KBM-7 (cell line): ENCODE measurements at regions not wholly inside any gene's neighbourhood (a gene's known extent, or its start where the extent isn't known, plus 50 kb on each side); places are given as distances from the start of the nearest gene placed in this dataset.

Experiments used
- DNase-seq: peaks from one replicate; pipeline ENCODE4 v3.0.0-alpha.2; 2015
- in situ Hi-C: fragments of 300-500 bp; cut with MboI; formaldehyde crosslinking; loops from 2 replicates; pipeline ENCODE4 v1.14.3; 2020; ENCODE audit warnings: low sequenced_read_pairs, low pct_unique_long_range_greater_than_20kb, mixed read lengths

DNA sequence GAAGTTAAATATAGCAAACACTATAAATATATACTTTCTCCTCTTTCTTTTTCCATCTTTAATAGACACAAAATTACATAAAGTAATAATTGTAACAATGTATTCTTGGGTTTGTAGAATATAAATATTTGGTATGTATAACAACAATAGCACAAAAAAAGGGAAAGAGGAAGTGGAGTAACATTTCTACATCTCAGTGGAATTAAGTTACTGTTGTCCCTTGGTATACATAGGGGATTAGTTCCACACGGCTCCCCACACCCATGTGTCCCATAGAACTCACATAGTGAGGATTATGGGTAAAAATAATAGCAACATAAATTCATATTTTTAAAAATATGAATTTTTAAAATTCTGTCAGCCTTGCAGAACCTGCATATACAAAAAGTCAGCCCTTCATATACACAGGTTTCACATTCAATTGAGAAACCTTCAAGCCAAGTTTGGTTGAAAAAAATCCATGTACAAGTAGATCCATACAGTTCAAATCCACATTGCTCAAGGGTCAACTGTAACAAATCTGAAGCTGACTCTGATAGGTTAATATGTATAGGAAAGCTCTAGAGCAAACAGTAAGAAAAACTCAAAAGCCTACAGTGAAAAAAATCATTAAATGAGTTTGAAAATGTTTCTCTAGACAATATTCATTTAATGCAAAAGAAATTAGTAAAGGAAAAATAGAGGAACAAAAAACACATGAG is 92.4 kb downstream of the HYCC1 start:
- in situ Hi-C loops: no loop called here
- DNase-seq: no peak

DNA sequence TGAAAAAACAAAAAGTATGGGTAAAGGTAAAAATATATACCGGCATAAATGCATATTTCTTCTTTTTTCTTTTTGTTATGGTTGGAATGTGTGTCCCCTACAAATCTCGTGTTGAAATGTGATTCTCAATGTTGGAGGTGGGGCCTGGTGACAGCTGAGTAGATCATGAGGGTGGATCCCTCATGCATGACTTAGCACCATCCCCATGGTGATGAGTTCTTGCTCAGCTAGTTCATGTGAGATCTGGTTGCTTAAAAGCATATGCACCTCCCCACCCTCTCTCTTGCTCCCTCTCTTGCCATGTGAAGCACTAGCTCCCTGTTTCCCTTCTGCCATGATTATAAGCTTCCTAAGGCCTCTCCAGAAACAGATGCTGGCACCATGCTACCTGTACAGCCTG is 93.3 kb downstream of the HYCC1 start:
- in situ Hi-C loops: no loop called here
- DNase-seq: no peak

DNA sequence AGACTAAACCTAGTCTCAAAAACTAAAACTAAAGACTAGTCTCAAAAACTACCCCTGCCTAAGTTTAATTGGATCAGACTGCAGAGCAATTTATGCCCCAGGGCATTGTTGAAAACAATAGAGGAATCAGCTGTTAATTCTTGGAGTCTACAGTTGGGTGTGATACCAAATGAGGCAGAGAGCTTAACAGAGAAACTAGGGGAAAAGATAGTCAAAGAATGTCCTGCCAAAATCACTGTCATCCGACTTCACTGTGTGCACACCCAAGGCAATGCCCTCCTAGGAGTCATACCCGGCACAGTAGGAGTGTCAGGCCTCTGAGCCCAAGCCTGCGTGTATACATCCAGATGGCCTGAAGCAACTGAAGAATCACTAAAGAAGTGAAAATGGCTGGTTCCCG is 90.5 kb upstream of the TOMM7 start:
- in situ Hi-C loops: no loop called here
- no peak for DNase-seq

- in situ Hi-C loops: no loop called here
- no peak for DNase-seq
Observed at GRCh38 chr7:22911889-22912288, 89.2 kb upstream of the TOMM7 start.

- in situ Hi-C loops: no loop called here
- DNase-seq: no peak
Observed at GRCh38 chr7:22909917-22910316, 87.3 kb upstream of the TOMM7 start.

DNA sequence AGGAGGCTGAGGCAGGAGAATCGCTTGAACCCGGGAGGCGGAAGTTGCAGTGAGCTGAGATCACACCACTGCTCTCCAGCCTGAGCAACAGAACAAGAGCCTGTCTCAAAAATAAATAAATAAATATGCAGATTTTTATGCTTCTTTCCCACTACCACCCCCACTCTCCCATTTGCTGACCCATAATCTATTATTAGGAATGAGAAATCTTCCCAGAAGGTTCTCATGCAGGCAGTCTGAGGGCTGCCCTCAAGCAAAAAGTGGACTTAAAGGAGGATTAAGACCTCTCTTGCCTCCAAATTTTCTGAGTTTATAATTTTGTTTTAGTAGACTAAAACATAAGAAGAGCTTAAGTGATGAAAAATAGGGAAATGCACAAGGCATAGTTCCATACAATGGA is 85.2 kb upstream of the TOMM7 start:
- DNase-seq: no peak
- in situ Hi-C loops: no loop called here

DNA sequence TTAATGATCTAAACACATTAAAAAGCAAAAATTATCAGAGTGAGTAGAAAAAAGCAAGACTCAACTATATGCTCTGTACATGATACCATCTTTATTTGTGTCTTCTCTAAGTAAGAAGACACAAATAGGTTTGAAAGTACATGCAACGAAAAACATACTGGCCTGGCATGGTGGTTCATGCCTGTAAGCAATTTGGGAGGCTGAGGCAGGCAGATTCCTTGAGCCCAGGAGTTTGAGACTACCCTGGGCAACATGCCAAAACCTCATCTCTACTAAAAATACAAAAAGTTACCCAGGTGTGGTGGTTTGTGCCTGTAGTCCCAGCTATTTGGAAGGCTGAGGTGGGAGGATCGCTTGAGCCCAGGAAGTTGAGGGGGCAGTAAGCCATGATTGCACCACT is 78.1 kb upstream of the TOMM7 start:
- in situ Hi-C loops: no loop called here

GRCh38 chr7:22900101-22900500 is 77.5 kb upstream of the TOMM7 start:
- DNase-seq: no peak
- in situ Hi-C loops: no loop called here

More for the DNA sequence above, 78.1 kb upstream of the TOMM7 start:
- no peak for DNase-seq

DNA sequence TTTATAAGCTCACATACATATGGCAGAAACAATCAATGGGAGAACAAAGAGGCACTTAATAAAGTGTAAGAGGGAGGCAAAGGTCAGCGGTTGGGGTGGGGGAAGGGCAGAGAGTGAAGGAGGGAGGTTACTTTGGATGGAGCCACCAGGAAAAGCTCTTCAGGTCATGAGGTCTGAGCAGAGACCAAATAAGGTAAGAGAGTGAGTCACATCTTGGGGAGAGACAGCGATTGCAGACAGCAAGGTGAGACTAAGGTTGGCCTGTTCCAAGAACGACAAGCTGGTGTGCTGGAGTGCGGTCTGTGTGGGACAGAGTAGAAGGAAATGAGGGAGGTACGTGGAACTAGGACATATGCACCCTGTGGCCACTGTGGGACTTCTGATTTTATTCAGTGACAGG is 74.3 kb upstream of the TOMM7 start:
- DNase-seq: no peak
- in situ Hi-C loops: no loop called here

DNA sequence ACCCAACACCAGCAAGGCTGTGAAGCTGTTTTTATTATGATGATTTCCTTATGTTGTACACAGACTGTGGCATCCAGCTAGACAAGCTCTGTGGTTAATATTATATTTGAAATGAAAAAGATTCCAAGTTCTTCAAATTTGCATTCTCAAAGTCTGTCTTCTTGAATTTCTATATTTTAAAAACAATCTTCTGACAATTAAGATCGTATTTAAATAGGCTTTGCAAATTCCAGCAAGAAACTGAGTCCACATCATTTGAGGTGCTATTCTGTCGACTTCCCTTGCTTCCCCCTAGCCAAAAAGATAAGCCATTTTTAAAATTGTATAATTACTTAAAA is 73.1 kb upstream of the TOMM7 start:
- no peak for DNase-seq
- in situ Hi-C loops: no loop called here

DNA sequence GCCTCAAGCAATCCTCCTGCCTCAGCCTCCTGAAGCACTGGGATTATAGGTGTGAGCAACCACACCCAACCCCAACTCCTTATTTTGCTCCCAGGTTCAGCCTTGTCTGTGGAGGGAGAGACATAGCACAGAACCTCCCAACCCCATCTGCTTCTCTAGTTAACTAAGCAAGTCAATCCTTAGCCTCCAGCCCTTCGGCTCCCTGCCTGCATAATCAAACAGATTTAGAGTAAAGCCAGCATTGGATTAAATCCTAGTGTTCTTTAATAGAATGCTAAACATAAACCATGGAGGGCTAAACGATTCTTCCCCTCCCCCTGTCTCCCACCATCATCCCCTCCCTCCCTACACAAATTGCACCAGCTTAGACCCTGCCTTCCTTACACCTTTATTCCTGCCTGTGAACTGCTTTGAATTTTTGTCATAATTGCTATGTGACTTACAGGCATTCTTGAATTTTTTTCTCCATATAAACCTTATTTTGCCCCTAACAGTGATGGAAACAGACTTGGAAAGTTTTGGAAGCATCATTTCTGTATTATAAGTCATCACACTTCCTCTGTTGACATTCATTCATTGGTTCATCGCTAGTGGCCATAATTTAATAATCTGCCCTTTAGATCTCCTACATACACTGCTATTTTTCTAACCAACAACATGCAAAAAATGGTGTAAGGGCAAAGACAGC is 72.6 kb upstream of the TOMM7 start:
- in situ Hi-C loops: no loop called here
- DNase-seq: no peak

GRCh38 chr7:22894546-22894945 is 71.9 kb upstream of the TOMM7 start:
- peak; percentile 45 for DNase-seq
- in situ Hi-C loops: no loop called here

DNA sequence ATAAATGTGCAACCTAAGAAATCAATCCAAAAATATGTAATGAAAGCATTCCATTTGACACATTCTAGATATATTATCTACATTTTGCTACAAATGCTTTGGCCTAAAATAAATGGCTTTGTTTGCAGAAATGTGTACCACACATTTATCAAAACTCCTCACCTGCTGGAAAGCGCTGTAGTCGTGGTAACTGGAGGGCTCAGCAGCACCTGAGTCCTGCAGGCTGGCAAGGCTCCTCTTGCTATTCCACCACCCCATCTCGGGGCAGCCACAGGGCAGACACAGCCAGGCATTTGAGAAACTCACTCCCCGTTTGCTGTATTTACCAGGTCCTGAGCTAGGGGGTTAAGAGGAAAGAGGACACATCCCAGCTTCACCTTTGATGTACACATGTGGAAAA is 68.1 kb upstream of the TOMM7 start:
- no peak for DNase-seq
- in situ Hi-C loops: no loop called here

GRCh38 chr7:22885797-22886261 is 63.2 kb upstream of the TOMM7 start:
- peak; percentile 34 for DNase-seq
- in situ Hi-C loops: no loop called here

GRCh38 chr7:22884911-22885788 is 62.5 kb upstream of the TOMM7 start:
- in situ Hi-C loops: no loop called here
- DNase-seq: no peak

DNA sequence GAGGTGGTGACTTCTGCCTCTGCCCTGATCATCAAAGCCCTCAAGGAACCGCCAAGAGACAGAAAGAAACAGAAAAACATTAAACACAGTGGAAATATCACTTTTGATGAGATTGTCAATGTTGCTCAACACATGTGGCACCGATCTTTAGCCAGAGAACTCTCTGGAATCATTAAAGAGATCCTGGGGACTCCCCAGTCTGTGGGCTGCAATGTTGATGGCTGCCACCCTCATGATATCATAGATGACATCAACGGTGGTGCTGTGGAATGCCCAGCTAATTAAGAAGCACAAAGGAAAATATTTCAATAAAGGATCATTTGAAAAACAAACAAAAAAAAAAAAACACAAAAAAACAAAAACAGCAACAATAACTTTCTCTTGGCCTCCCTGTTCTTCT is 59.5 kb upstream of the TOMM7 start:
- no peak for DNase-seq
- in situ Hi-C loops: no loop called here

DNA sequence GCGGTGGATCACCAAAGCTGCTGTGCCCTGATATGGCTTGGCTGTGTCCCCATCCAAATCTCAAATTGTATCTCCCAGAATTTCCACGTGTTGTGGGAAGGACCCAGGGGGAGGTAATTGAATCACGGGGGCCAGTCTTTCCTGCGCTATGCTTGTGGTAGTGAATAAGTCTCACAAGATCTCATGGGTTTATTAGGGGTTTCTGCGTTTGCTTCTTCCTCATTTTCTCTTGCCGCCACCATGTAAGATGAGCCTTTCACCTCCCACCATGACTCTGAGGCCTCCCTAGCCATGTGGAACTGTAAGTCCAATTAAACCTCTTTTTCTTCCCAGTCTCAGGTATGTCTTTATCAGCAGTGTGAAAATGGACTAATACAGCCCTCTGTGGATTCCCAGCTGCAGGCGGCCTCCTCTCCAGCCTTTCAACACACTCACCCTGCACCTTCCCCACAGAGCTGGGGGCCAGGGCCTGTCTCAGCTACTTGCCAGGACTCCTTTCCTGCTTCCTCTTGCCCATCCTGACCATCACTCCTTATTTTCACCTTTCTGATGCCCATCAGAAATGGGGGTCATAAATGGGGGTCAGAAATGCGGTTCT is 57.2 kb upstream of the TOMM7 start:
- DNase-seq: peak; percentile 54
- in situ Hi-C loops: no loop called here

DNA sequence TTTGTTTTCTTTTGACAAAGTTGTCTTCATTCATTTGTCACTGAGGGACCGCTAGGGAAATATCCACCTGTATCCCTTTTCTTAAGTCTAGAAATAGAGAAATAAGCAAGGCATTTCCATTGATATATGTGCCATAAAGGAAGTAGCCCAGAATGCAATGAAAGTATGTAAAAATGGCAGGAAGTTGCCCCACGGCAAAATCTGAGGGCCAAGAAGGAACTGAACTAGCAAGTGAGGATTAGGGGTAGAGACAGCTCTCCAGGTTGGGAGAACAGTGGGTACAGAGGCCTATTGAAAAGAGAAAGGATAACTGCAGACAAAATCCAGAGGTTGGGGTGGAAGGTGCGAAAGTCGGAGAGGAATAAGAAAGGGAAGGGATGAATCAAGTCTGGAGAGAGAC is 56.6 kb upstream of the TOMM7 start:
- in situ Hi-C loops: no loop called here
- DNase-seq: no peak

DNA sequence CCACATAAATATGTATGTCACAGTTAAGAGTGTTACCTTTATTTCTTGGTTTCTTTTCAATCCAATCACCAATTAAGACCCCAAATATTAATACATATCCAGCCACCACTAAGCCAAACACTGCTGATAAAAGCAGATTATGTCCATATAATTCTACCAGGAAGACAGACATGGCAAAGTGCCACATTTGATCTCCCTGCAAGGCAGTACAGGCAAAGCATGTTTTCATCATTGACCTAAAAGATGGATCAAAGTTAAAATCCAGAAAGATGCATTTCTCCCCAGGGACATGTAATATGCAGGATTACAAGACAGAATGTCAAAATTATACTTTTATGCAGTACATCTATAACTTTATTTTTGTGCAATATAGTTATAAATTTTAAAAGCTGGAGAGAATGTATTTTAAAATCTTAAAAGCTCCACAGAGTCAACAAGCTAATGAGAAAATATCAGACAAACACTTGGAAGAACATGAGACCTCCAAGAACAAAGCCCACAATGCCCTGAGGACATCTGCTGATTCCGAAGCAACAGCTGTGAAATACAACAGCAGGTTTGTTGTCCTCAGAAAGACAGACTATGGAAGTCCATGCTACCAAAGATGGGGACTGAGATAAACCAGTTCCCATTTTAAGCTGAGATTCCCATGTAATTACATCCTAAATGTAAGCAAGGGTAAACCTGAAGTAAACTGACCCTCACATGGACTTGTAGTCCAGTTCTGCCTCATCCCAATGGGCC is 54.5 kb upstream of the TOMM7 start:
- in situ Hi-C loops: no loop called here
- no peak for DNase-seq
